ENCODE measurements at regions not wholly inside any gene's neighbourhood (a gene's known extent, or its start where the extent isn't known, plus 50 kb on each side); places are given as distances from the start of the nearest gene placed in this dataset.

DNA sequence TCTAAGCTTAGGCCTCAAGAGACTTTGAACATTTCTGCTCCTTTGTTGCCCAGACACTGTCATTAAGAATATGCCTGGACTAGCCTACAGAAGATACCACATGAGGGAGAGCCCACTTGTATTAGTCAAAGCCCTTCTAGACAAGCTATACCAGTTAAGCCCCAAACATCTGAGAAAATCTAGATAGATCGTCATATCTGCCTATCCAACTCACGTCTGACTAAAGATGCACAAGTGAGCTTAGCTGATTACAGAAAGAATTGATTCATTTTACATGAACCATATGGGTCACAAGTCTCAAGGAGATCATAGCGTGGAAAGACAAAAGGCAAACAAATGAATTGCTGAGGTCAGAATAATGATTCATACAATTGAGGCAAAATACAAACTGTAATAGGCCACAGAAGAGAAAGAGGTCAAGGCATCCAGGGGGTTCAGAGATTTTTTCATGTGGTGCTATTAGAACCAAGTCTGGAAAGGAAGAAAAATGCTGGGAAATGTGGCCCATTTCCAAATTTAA, 1155.5 kb upstream of the TENM4 start:
- TF ChIP-seq YY1 (IDR thresholded peaks at IDR 0.05; ENCODE audit: low read depth) = no peak

DNA sequence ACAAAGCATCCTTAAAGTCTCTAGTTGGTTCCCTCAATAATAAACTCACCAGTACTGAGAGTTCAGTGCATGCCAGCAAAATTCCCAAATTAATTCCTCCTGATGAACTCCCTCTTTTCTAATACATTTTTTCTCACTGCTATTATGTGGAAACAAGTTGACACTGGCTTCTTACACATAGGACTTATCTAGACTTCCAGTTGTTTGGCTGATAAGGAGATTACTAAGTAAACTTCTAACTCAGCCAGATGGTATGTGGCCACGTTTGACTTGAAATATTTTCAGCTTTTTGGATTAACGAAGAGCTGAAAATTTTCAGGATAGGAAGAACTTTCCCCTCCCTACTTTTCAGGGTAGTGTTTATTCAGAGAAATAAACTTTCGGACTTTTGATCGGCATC, 1154.2 kb upstream of the TENM4 start:
- no peak for TF ChIP-seq EGR1 (IDR thresholded peaks at IDR 0.05)
- no peak for TF ChIP-seq FOXM1 (IDR thresholded peaks at IDR 0.05; ENCODE audit: borderline replicate concordance, low read depth)
- no peak for TF ChIP-seq EP300 (IDR thresholded peaks at IDR 0.05; ENCODE audit: borderline replicate concordance)
- TF ChIP-seq, protein P1, sequence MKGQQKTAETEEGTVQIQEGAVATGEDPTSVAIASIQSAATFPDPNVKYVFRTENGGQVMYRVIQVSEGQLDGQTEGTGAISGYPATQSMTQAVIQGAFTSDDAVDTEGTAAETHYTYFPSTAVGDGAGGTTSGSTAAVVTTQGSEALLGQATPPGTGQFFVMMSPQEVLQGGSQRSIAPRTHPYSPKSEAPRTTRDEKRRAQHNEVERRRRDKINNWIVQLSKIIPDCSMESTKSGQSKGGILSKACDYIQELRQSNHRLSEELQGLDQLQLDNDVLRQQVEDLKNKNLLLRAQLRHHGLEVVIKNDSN (IDR thresholded peaks at IDR 0.05) = no peak
- no peak for TF ChIP-seq YY1 (IDR thresholded peaks at IDR 0.05; ENCODE audit: low read depth)
- TF ChIP-seq TEAD4 (IDR thresholded peaks at IDR 0.05) = no peak
- no peak for TF ChIP-seq RAD21 (IDR thresholded peaks at IDR 0.05; ENCODE audit: low read depth)
- TF ChIP-seq, protein P2, sequence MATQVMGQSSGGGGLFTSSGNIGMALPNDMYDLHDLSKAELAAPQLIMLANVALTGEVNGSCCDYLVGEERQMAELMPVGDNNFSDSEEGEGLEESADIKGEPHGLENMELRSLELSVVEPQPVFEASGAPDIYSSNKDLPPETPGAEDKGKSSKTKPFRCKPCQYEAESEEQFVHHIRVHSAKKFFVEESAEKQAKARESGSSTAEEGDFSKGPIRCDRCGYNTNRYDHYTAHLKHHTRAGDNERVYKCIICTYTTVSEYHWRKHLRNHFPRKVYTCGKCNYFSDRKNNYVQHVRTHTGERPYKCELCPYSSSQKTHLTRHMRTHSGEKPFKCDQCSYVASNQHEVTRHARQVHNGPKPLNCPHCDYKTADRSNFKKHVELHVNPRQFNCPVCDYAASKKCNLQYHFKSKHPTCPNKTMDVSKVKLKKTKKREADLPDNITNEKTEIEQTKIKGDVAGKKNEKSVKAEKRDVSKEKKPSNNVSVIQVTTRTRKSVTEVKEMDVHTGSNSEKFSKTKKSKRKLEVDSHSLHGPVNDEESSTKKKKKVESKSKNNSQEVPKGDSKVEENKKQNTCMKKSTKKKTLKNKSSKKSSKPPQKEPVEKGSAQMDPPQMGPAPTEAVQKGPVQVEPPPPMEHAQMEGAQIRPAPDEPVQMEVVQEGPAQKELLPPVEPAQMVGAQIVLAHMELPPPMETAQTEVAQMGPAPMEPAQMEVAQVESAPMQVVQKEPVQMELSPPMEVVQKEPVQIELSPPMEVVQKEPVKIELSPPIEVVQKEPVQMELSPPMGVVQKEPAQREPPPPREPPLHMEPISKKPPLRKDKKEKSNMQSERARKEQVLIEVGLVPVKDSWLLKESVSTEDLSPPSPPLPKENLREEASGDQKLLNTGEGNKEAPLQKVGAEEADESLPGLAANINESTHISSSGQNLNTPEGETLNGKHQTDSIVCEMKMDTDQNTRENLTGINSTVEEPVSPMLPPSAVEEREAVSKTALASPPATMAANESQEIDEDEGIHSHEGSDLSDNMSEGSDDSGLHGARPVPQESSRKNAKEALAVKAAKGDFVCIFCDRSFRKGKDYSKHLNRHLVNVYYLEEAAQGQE (IDR thresholded peaks at IDR 0.05; ENCODE audit: low read depth) = no peak
- no peak for TF ChIP-seq CREB1 (IDR thresholded peaks at IDR 0.05; ENCODE audit: low read depth)
- TF ChIP-seq TCF12 (IDR thresholded peaks at IDR 0.05; ENCODE audit: low read depth) = no peak

DNA sequence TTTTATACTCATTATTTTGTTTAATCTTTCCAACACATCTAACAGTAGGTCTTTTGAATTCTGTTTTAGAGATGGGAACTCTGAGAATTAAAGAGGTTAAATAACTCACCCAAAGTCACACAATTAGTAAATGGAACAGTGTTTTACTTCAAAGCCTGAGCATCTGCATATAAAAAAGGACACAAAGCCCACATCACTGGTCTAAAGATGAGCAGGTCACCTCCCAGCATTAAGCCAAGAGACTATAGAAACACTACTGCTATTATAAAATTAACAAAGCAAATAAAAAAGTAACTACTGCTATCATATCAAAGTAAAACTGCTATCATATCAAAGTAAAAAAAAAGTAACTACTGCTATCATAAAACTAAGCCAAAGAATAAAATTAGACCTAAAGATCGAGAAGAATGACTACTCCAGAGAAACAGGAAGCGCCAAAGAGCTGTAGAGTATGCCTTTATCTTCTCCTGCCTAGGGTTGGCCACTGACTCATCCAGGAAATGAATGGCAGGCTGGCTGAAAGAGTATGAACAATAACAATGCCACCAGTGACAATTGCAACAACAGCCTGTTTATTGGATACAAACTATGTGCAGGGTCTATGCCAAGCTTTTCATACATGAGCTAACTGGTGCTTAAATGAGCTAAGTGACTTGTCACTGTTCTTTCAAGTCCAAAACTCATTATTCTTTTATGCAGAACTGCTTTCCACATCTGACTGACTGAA, 1153.0 kb upstream of the TENM4 start:
- no peak for TF ChIP-seq YY1 (IDR thresholded peaks at IDR 0.05; ENCODE audit: low read depth)
- TF ChIP-seq CEBPB (IDR thresholded peaks at IDR 0.05) = no peak
- no peak for TF ChIP-seq ZBTB7A (IDR thresholded peaks at IDR 0.05; ENCODE audit: low read depth)
- TF ChIP-seq, protein P3, sequence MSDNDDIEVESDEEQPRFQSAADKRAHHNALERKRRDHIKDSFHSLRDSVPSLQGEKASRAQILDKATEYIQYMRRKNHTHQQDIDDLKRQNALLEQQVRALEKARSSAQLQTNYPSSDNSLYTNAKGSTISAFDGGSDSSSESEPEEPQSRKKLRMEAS (IDR thresholded peaks at IDR 0.05) = no peak
- no peak for TF ChIP-seq EGR1 (IDR thresholded peaks at IDR 0.05)
- TF ChIP-seq, protein P1 (IDR thresholded peaks at IDR 0.05) = no peak
- TF ChIP-seq CREB1 (IDR thresholded peaks at IDR 0.05; ENCODE audit: low read depth) = no peak
- no peak for TF ChIP-seq EP300 (IDR thresholded peaks at IDR 0.05; ENCODE audit: borderline replicate concordance)
- TF ChIP-seq FOXM1 (IDR thresholded peaks at IDR 0.05; ENCODE audit: borderline replicate concordance, low read depth) = no peak
- TF ChIP-seq TAF1 (IDR thresholded peaks at IDR 0.05; ENCODE audit: low read depth) = no peak
- TF ChIP-seq, protein P2 (IDR thresholded peaks at IDR 0.05; ENCODE audit: low read depth) = no peak
- TF ChIP-seq TEAD4 (IDR thresholded peaks at IDR 0.05) = no peak
- no peak for TF ChIP-seq NFIC (IDR thresholded peaks at IDR 0.05)
- TF ChIP-seq TCF12 (IDR thresholded peaks at IDR 0.05; ENCODE audit: low read depth) = no peak
- TF ChIP-seq RAD21 (IDR thresholded peaks at IDR 0.05; ENCODE audit: low read depth) = no peak

DNA sequence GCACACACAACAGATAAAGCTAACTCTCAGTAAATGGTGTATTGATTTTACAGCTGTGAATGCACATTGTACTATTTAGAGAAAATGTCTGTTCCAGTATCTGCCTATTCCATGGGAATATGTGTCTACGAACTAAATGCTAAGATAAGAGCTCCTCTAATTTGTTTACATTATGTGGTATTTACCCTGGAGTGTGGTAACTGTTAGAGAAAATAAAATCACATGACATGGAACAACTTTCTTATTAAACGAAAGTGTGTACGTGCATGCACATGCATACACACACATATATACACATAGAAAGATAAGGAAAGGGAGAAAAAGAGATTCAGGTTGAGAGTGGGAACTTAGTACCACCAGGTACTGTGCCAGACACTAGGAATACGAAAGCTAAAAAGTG, 1151.7 kb upstream of the TENM4 start:
- no peak for TF ChIP-seq FOXM1 (IDR thresholded peaks at IDR 0.05; ENCODE audit: borderline replicate concordance, low read depth)
- TF ChIP-seq, protein P3 (IDR thresholded peaks at IDR 0.05) = no peak
- TF ChIP-seq TAF1 (IDR thresholded peaks at IDR 0.05; ENCODE audit: low read depth) = no peak
- TF ChIP-seq RAD21 (IDR thresholded peaks at IDR 0.05; ENCODE audit: low read depth) = no peak
- TF ChIP-seq, protein P1 (IDR thresholded peaks at IDR 0.05) = no peak
- TF ChIP-seq EP300 (IDR thresholded peaks at IDR 0.05; ENCODE audit: borderline replicate concordance) = no peak
- no peak for TF ChIP-seq YY1 (IDR thresholded peaks at IDR 0.05; ENCODE audit: low read depth)
- no peak for TF ChIP-seq ZBTB7A (IDR thresholded peaks at IDR 0.05; ENCODE audit: low read depth)
- no peak for TF ChIP-seq NFIC (IDR thresholded peaks at IDR 0.05)
- no peak for TF ChIP-seq EGR1 (IDR thresholded peaks at IDR 0.05)
- TF ChIP-seq CEBPB (IDR thresholded peaks at IDR 0.05) = no peak
- TF ChIP-seq CREB1 (IDR thresholded peaks at IDR 0.05; ENCODE audit: low read depth) = no peak
- TF ChIP-seq TCF12 (IDR thresholded peaks at IDR 0.05; ENCODE audit: low read depth) = no peak

DNA sequence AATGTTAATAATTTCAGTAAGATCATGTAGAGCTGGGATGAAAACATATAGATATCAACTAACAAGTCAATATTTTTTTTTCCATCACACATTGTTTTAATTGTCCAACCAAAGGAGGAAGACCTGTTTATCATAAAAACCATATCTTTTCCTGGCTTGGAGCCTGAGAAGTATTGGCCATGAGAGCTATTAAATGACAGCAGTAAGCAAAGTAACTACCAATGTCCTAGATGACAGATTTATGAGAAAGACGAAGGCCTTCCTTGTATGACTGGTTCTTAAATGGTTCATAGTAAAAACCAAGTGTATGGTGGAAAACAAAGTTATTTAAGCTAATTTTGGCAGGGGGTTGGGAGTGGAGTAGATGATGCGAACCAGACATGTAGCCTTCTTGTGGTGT, 1147.1 kb upstream of the TENM4 start:
- TF ChIP-seq, protein P2 (IDR thresholded peaks at IDR 0.05; ENCODE audit: low read depth) = no peak
- TF ChIP-seq EP300 (IDR thresholded peaks at IDR 0.05; ENCODE audit: borderline replicate concordance) (no peak), CREB1 (IDR thresholded peaks at IDR 0.05; ENCODE audit: low read depth) (no peak), CEBPB (IDR thresholded peaks at IDR 0.05) (no peak), YY1 (IDR thresholded peaks at IDR 0.05; ENCODE audit: low read depth) (no peak)

All from Ishikawa (cell line).